SK-N-SH (cell line): ENCODE measurements at regions not wholly inside any gene's neighbourhood (a gene's known extent, or its start where the extent isn't known, plus 50 kb on each side); places are given as distances from the start of the nearest gene placed in this dataset.

ENCODE experiments used
- CTCF ChIA-PET: fragments of 300-600, 350-600 bp; formaldehyde crosslinking; extraction: SDS; loops from one replicate; lab custom pipeline; 2021; lab: Yijun Ruan, JAX
- POLR2A ChIA-PET: fragments of 350-600 bp; sonication (Branson Sonifier 250); formaldehyde crosslinking; extraction: SDS; loops from one replicate; lab custom pipeline; 2020; ENCODE audit warnings: antibody characterized with exemption, inconsistent platforms; lab: Yijun Ruan, JAX
- DNase-seq: peaks from one replicate; pipeline ENCODE4 v3.0.0; 2012
- H2AFZ ChIP-seq: fragments of 200-600 bp; sonication (generic); 2 replicates; pipeline ENCODE4 v1.8.1; 2016; ENCODE audit warnings: antibody characterized with exemption, mild to moderate bottlenecking, low read depth
- H3F3A ChIP-seq: fragments of 200-600 bp; sonication (generic); replicated peaks from 2 replicates; pipeline ENCODE3; 2016; ENCODE audit warnings: antibody characterized with exemption, mild to moderate bottlenecking; ENCODE audit not compliant: insufficient read depth
- H3K27ac ChIP-seq, 2 experiments: fragments of 200-500 bp in 1 of 2; fragments of 200-600 bp in 1 of 2; sonication (Bioruptor generic) in 1 of 2; sonication (generic), shearing (Covaris generic) in 1 of 2; 2 replicates each; pipeline versions ENCODE4 v1.5.1 to v1.6.1; 2014 to 2016; ENCODE audit warnings: low read depth in 2 of 2, inconsistent platforms in 1 of 2, low read length in 1 of 2, mild to moderate bottlenecking in 1 of 2, mixed read lengths in 1 of 2
- H3K27me3 ChIP-seq: fragments of 200-600 bp; sonication (generic), shearing (Covaris generic); 2 replicates; pipeline ENCODE4 v1.6.1; 2016; ENCODE audit warnings: mixed run types; ENCODE audit not compliant: insufficient read depth
- H3K36me3 ChIP-seq, 2 experiments: fragments of 200-500 bp in 1 of 2; fragments of 200-600 bp in 1 of 2; sonication (Bioruptor generic) in 1 of 2; sonication (generic) in 1 of 2; replicated peaks in 1 of 2; 2 replicates each; pipeline versions ENCODE3 to v1.5.1; 2014 to 2016; ENCODE audit warnings: low read length in 1 of 2, mild to moderate bottlenecking in 1 of 2; ENCODE audit not compliant: insufficient read depth in 2 of 2, control insufficient read depth in 1 of 2
- H3K4me1 ChIP-seq, 2 experiments: fragments of 200-500 bp in 1 of 2; fragments of 200-600 bp in 1 of 2; sonication (Bioruptor generic) in 1 of 2; sonication (generic), shearing (Covaris generic) in 1 of 2; 2 replicates each; pipeline versions ENCODE4 v1.5.1 to v1.6.1; 2014 to 2016; ENCODE audit warnings: low read depth in 1 of 2, low read length in 1 of 2, mixed run types in 1 of 2; ENCODE audit not compliant: insufficient read depth in 2 of 2, control insufficient read depth in 1 of 2
- H3K4me2 ChIP-seq: fragments of 200-600 bp; sonication (generic), shearing (Covaris generic); 2 replicates; pipeline ENCODE4 v1.6.1; 2017; ENCODE audit warnings: mixed run types
- H3K4me3 ChIP-seq, 2 experiments: fragments of 200-500 bp in 1 of 2; fragments of 200-600 bp in 1 of 2; sonication (Bioruptor generic) in 1 of 2; sonication (generic), shearing (Covaris generic) in 1 of 2; 2 replicates each; pipeline versions ENCODE4 v1.5.1 to v1.8.1; 2014 to 2016; ENCODE audit warnings: low read depth in 2 of 2, inconsistent platforms in 1 of 2, low read length in 1 of 2, mild to moderate bottlenecking in 1 of 2, mixed read lengths in 1 of 2, moderate library complexity in 1 of 2
- H3K79me2 ChIP-seq: fragments of 200-600 bp; sonication (generic); 2 replicates; pipeline ENCODE4 v1.8.1; 2017; ENCODE audit warnings: mild to moderate bottlenecking; ENCODE audit not compliant: insufficient read depth
- H3K9ac ChIP-seq: fragments of 200-600 bp; sonication (generic); 2 replicates; pipeline ENCODE4 v1.6.1; 2017; ENCODE audit warnings: mixed run types
- H3K9me2 ChIP-seq: fragments of 200-600 bp; sonication (generic); 2 replicates; pipeline ENCODE4 v1.6.1; 2017; ENCODE audit warnings: mixed run types
- H3K9me3 ChIP-seq: fragments of 200-600 bp; sonication (generic); 2 replicates; pipeline ENCODE4 v1.6.1; 2017; ENCODE audit warnings: mixed run types, mild to moderate bottlenecking, moderate library complexity
- H4K20me1 ChIP-seq: fragments of 200-600 bp; sonication (generic); 2 replicates; pipeline ENCODE4 v1.6.1; 2017; ENCODE audit warnings: mild to moderate bottlenecking, mixed run types; ENCODE audit not compliant: insufficient read depth
- ELF1 ChIP-seq: IDR thresholded peaks from 2 replicates; pipeline ENCODE4 v1.4.0; 2012
- EP300 ChIP-seq, 2 experiments: IDR thresholded peaks; 2 replicates each; pipeline versions ENCODE4 v1.4.0 to v1.6.1; 2012; ENCODE audit warnings: borderline replicate concordance in 1 of 2, low read depth in 1 of 2, low read length in 1 of 2
- GABPA ChIP-seq: IDR thresholded peaks from 2 replicates; pipeline ENCODE4 v1.4.0; 2012; ENCODE audit warnings: low read depth, mild to moderate bottlenecking
- MEF2A ChIP-seq: IDR thresholded peaks from 2 replicates; pipeline ENCODE4 v1.4.0; 2012; ENCODE audit warnings: low read depth, borderline replicate concordance
- MXI1 ChIP-seq: IDR thresholded peaks from 2 replicates; pipeline ENCODE4 v1.6.1; 2012; ENCODE audit warnings: mild to moderate bottlenecking, low read depth, low read length, improper control_type of control experiment
- NFIC ChIP-seq: IDR thresholded peaks from 2 replicates; pipeline ENCODE4 v1.4.0; 2012; ENCODE audit warnings: borderline replicate concordance
- NRF1 ChIP-seq: IDR thresholded peaks from 2 replicates; pipeline ENCODE4 v1.6.1; 2012; ENCODE audit warnings: low read depth, mild to moderate bottlenecking, low read length
- RAD21 ChIP-seq: IDR thresholded peaks from 2 replicates; pipeline ENCODE4 v1.6.1; 2012; ENCODE audit warnings: mild to moderate bottlenecking, low read length
- RXRA ChIP-seq: IDR thresholded peaks from 2 replicates; pipeline ENCODE4 v1.4.0; 2012; ENCODE audit warnings: low read depth, mild to moderate bottlenecking, borderline replicate concordance
- SMC3 ChIP-seq: IDR thresholded peaks from 2 replicates; pipeline ENCODE4 v1.6.1; 2012; ENCODE audit warnings: low read depth, low read length, improper control_type of control experiment
- TAF1 ChIP-seq: IDR thresholded peaks from 2 replicates; pipeline ENCODE4 v1.6.1; 2012; ENCODE audit warnings: low read depth, mild to moderate bottlenecking, low read length, moderate library complexity, borderline replicate concordance
- TEAD4 ChIP-seq: IDR thresholded peaks from 2 replicates; pipeline ENCODE4 v1.4.0; 2012; ENCODE audit warnings: mild to moderate bottlenecking, borderline replicate concordance; ENCODE audit not compliant: insufficient read depth
- WGBS: methylation state at CpG from one replicate; pipeline ENCODE4 v1.1.6; 2017; ENCODE audit warnings: low lambda C conversion rate; 5-methylcytosine and 5-hydroxymethylcytosine counted together
- TF ChIP-seq, protein P1 (sequence below): IDR thresholded peaks from 2 replicates; pipeline ENCODE4 v1.4.0; 2012; ENCODE audit warnings: low read depth, borderline replicate concordance
- TF ChIP-seq, protein P2 (sequence below): IDR thresholded peaks from 2 replicates; pipeline ENCODE4 v1.4.0; 2012; ENCODE audit warnings: low read depth, borderline replicate concordance
- TF ChIP-seq, protein P3 (sequence below): fragments of 150-350 bp; IDR thresholded peaks from 2 replicates; pipeline ENCODE4 v1.6.1; 2017; ENCODE audit warnings: antibody characterized with exemption, low read length, low read depth, borderline replicate concordance

DNA sequence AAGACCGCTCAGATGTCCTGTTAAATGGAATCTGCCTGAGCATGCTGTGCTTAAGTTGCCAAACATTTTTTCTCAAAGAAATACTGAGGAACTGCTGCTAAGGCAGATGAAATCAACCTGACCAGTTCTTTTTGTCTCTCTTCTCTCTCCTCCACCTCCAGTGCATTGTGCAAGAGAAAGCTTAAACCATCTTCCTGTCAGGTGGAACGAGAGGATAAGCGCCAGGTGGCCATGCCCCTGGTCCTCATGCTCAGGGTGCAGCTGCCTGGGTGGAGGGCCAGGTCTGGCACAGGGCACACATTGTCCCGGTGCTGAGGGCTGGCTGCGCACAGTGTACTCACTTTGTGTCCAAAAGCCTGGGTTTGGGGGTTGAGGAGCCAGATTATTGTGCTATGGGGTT is 176.2 kb upstream of the TP63 start:
- Histone ChIP-seq H3K79me2 (no peaks in the 10 kb centered on the region), H3F3A (no peaks in the 10 kb centered on the region), H3K4me2 (no peak overlapping the region), H3K9me3 (no peaks in the 10 kb centered on the region), H3K9ac (no peak overlapping the region), H3K4me1 (peaks cover 0 to 4% of the 10 kb centered on the region in 2 experiments; a peak in 1 of 4 replicates), H3K27ac (no peak overlapping the region), H4K20me1 (no peaks in the 10 kb centered on the region), H3K36me3 (no peaks in the 10 kb centered on the region), H3K9me2 (no peaks in the 10 kb centered on the region), H3K27me3 (no peaks in the 10 kb centered on the region), H3K4me3 (no peak overlapping the region), H2AFZ (no peak overlapping the region)
- 26% methylated on average over 5 of the region's 5 CpGs for WGBS
- no peak for DNase-seq
- POLR2A ChIA-PET: no interaction called here
- no peak for TF ChIP-seq RAD21
- no peak for TF ChIP-seq TAF1
- TF ChIP-seq NRF1: no peak
- TF ChIP-seq ELF1: no peak
- no peak for TF ChIP-seq MEF2A
- TF ChIP-seq NFIC: no peak
- TF ChIP-seq, protein P1, sequence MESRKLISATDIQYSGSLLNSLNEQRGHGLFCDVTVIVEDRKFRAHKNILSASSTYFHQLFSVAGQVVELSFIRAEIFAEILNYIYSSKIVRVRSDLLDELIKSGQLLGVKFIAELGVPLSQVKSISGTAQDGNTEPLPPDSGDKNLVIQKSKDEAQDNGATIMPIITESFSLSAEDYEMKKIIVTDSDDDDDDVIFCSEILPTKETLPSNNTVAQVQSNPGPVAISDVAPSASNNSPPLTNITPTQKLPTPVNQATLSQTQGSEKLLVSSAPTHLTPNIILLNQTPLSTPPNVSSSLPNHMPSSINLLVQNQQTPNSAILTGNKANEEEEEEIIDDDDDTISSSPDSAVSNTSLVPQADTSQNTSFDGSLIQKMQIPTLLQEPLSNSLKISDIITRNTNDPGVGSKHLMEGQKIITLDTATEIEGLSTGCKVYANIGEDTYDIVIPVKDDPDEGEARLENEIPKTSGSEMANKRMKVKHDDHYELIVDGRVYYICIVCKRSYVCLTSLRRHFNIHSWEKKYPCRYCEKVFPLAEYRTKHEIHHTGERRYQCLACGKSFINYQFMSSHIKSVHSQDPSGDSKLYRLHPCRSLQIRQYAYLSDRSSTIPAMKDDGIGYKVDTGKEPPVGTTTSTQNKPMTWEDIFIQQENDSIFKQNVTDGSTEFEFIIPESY: no peak
- no peak for TF ChIP-seq EP300 (IDR thresholded peaks at IDR 0.05; ENCODE audit: borderline replicate concordance in 1 of 2, low read depth in 1 of 2, low read length in 1 of 2)
- CTCF ChIA-PET: no interaction called here

DNA sequence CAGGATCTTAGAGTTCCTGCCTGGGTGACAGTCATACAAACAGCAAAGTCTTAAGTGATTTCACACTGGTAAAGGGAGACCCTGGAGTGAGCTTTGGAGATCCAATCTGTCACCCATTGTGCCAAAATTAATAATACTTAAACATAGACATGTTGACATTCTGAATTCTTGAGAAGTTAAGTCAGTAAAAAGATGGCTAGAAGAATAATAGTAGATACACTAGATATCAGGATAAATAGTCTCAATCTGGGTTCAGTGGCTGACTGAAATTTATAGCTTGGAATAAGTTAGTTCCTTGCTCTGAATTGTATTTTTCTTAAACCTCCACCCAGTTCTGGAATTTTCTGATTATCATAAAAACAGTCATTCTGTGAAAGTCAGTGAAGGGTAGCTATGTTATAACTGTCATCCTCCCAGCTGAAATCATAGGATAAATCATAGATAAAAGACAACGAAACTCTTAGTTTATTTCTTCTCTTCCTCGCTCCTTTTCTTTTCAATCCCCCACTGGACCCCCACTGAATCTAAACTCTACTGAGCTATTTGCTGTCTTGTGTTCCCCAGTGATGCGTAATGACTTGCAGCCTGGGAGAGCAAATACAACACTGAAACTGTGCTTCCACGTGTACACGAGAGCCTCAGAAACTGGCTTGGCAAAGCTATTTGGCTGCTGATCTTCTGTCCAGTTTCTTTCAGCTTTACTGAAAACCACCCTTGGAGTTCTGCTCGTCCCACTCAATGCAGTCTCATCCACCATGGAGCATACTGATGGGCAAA is 175.4 kb upstream of the TP63 start:
- H3K9ac ChIP-seq: no peak overlapping the region
- H3K9me2 ChIP-seq: no peaks in the 10 kb centered on the region
- DNase-seq: no peak
- 18% methylated on average over 6 of the region's 6 CpGs for WGBS
- TF ChIP-seq ELF1 (no peak), RXRA (no peak)
- H2AFZ ChIP-seq: no peak overlapping the region
- POLR2A ChIA-PET: interaction anchor here (0.6 kb wide), 1 partner anchor 56 kb away, joined by 3 read pairs; no protein-coding TSS in a partner anchor
- H3K27me3 ChIP-seq: no peaks in the 10 kb centered on the region
- no peak overlapping the region for H3K4me3 ChIP-seq
- no peaks in the 10 kb centered on the region for H3K9me3 ChIP-seq
- H4K20me1 ChIP-seq: no peaks in the 10 kb centered on the region
- H3K36me3 ChIP-seq: no peaks in the 10 kb centered on the region
- no peak overlapping the region for H3K27ac ChIP-seq
- peaks cover 0 to 4% of the 10 kb centered on the region in 2 experiments; a peak in 1 of 4 replicates for H3K4me1 ChIP-seq
- no peaks in the 10 kb centered on the region for H3K79me2 ChIP-seq
- CTCF ChIA-PET: no interaction called here
- no peaks in the 10 kb centered on the region for H3F3A ChIP-seq
- H3K4me2 ChIP-seq: no peak overlapping the region

DNA sequence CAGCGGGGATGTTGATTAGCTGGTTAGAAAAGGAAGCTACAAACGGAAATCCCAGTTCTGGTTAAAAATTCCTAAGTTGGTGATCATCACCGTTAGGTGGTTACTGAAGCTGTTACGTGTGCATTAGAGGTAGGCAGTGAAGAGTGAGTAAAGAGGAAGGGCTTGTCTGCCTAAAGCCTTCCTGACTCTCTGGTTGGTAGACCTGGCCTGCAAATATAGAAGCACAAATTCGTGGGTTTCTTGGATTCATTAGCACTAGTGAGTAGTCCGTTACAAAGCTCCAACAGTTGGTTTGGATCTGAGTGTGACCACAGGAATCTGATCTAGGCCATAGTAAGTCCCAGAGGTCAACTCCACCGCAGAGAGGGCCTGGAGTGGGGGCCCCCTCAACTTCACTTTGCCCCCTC is 174.0 kb upstream of the TP63 start:
- no peaks in the 10 kb centered on the region for H3K36me3 ChIP-seq
- H3F3A ChIP-seq: no peaks in the 10 kb centered on the region
- 16% methylated on average over 7 of the region's 7 CpGs for WGBS
- H3K4me2 ChIP-seq: no peak overlapping the region
- H3K4me3 ChIP-seq: no peak overlapping the region
- no peaks in the 10 kb centered on the region for H3K9me2 ChIP-seq
- CTCF ChIA-PET: no interaction called here
- peaks cover 0 to 4% of the 10 kb centered on the region in 2 experiments; a peak in 1 of 4 replicates for H3K4me1 ChIP-seq
- DNase-seq: no peak
- no peaks in the 10 kb centered on the region for H4K20me1 ChIP-seq
- POLR2A ChIA-PET: no interaction called here
- H2AFZ ChIP-seq: no peak overlapping the region
- no peak overlapping the region for H3K27ac ChIP-seq
- no peaks in the 10 kb centered on the region for H3K27me3 ChIP-seq
- H3K79me2 ChIP-seq: no peaks in the 10 kb centered on the region
- H3K9ac ChIP-seq: no peak overlapping the region
- no peaks in the 10 kb centered on the region for H3K9me3 ChIP-seq
- no peak for TF ChIP-seq MXI1
- no peak for TF ChIP-seq GABPA
- no peak for TF ChIP-seq SMC3
- TF ChIP-seq TEAD4: no peak
- TF ChIP-seq, protein P2, sequence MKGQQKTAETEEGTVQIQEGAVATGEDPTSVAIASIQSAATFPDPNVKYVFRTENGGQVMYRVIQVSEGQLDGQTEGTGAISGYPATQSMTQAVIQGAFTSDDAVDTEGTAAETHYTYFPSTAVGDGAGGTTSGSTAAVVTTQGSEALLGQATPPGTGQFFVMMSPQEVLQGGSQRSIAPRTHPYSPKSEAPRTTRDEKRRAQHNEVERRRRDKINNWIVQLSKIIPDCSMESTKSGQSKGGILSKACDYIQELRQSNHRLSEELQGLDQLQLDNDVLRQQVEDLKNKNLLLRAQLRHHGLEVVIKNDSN: no peak
- TF ChIP-seq, protein P3, sequence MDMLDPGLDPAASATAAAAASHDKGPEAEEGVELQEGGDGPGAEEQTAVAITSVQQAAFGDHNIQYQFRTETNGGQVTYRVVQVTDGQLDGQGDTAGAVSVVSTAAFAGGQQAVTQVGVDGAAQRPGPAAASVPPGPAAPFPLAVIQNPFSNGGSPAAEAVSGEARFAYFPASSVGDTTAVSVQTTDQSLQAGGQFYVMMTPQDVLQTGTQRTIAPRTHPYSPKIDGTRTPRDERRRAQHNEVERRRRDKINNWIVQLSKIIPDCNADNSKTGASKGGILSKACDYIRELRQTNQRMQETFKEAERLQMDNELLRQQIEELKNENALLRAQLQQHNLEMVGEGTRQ: no peak
- TF ChIP-seq, protein P1: no peak
